Posterior cingulate gyrus (tissue), 11 donors: ENCODE measurements at regions not wholly inside any gene's neighbourhood (a gene's known extent, or its start where the extent isn't known, plus 50 kb on each side); places are given as distances from the start of the nearest gene placed in this dataset.

Source experiments
- DNase-seq, 10 donors: peaks; one replicate each; pipeline versions ENCODE4 v3.0.0 to v3.0.0-alpha.2; 2020 to 2021; ENCODE audit warnings: mixed read lengths in 3 of 10
- intact Hi-C: fragments of 100-400 bp; cut with DNase I; formaldehyde crosslinking; loops from one replicate; pipeline ENCODE4 v1.15.1; 2023

- DNase-seq = no peak
- intact Hi-C loops = no loop called here
These were observed 587.4 kb upstream of the MDFIC2 start for GRCh38 chr3:70899816-70900215.

- no peak for DNase-seq
- intact Hi-C loops = no loop called here
These were observed 577.6 kb upstream of the MDFIC2 start for GRCh38 chr3:70890020-70890394.

- DNase-seq = no peak
These were observed 577.0 kb upstream of the MDFIC2 start for GRCh38 chr3:70889162-70890019.

GRCh38 chr3:70885636-70886035 lies 573.2 kb upstream of the MDFIC2 start:
- intact Hi-C loops = no loop called here
- DNase-seq = no peak

More at GRCh38 chr3:70889162-70890019, 577.0 kb upstream of the MDFIC2 start:
- intact Hi-C loops = no loop called here

- intact Hi-C loops = no loop called here
- DNase-seq = no peak
These were observed 569.7 kb upstream of the MDFIC2 start for GRCh38 chr3:70882104-70882503.

GRCh38 chr3:70880421-70880820 lies 568.0 kb upstream of the MDFIC2 start:
- DNase-seq = no peak
- intact Hi-C loops = no loop called here

GRCh38 chr3:70876154-70876553 lies 563.7 kb upstream of the MDFIC2 start:
- no peak for DNase-seq
- intact Hi-C loops = no loop called here

GRCh38 chr3:70874196-70874595 lies 561.8 kb upstream of the MDFIC2 start:
- intact Hi-C loops = no loop called here
- no peak for DNase-seq

GRCh38 chr3:70873686-70874085 lies 561.2 kb upstream of the MDFIC2 start:
- no peak for DNase-seq
- intact Hi-C loops = no loop called here

GRCh38 chr3:70871909-70872656 lies 559.6 kb upstream of the MDFIC2 start:
- no peak for DNase-seq
- intact Hi-C loops = no loop called here

GRCh38 chr3:70870576-70870975 lies 558.1 kb upstream of the MDFIC2 start:
- no peak for DNase-seq
- intact Hi-C loops = no loop called here

- intact Hi-C loops = no loop called here
- DNase-seq = no peak
These were observed 556.1 kb upstream of the MDFIC2 start for GRCh38 chr3:70868561-70868960.

GRCh38 chr3:70863049-70863448 lies 550.6 kb upstream of the MDFIC2 start:
- intact Hi-C loops = no loop called here
- no peak for DNase-seq

- intact Hi-C loops = no loop called here
- no peak for DNase-seq
These were observed 549.4 kb upstream of the MDFIC2 start for GRCh38 chr3:70861855-70862254.

- intact Hi-C loops = no loop called here
- no peak for DNase-seq
These were observed 548.8 kb upstream of the MDFIC2 start for GRCh38 chr3:70861234-70861633.

GRCh38 chr3:70857916-70858315 lies 545.5 kb upstream of the MDFIC2 start:
- intact Hi-C loops = no loop called here

GRCh38 chr3:70856414-70857162 lies 544.1 kb upstream of the MDFIC2 start:
- no peak for DNase-seq
- intact Hi-C loops = no loop called here

More at GRCh38 chr3:70857916-70858315, 545.5 kb upstream of the MDFIC2 start:
- DNase-seq = no peak

GRCh38 chr3:70855149-70855548 lies 542.7 kb upstream of the MDFIC2 start:
- intact Hi-C loops = no loop called here
- no peak for DNase-seq

GRCh38 chr3:70854108-70854507 lies 541.7 kb upstream of the MDFIC2 start:
- DNase-seq = no peak
- intact Hi-C loops = no loop called here

GRCh38 chr3:70853161-70853944 lies 540.9 kb upstream of the MDFIC2 start:
- intact Hi-C loops = no loop called here

More at GRCh38 chr3:70853161-70853944, 540.9 kb upstream of the MDFIC2 start:
- DNase-seq = no peak
